ENCODE measurements at regions not wholly inside any gene's neighbourhood (a gene's known extent, or its start where the extent isn't known, plus 50 kb on each side); places are given as distances from the start of the nearest gene placed in this dataset.
"Not testable (repeated sequence)": the region's sequence is repeated elsewhere in the genome, so short reads cannot be mapped to it uniquely, and the experiment has no call there.

GRCh38 chrX:25503826-25504225, 488.1 kb upstream of the ARX start:
- in situ Hi-C loops (cut with HindIII; ENCODE audit: low sequenced_read_pairs) = no loop called here
- DNase-seq (ENCODE audit: low spot score) = no peak

- no peak for DNase-seq (ENCODE audit: low spot score)
- in situ Hi-C loops (cut with HindIII; ENCODE audit: low sequenced_read_pairs) = no loop called here
Measured at GRCh38 chrX:25507801-25508200, 492.0 kb upstream of the ARX start.

- DNase-seq (ENCODE audit: low spot score) = no peak
- in situ Hi-C loops (cut with HindIII; ENCODE audit: low sequenced_read_pairs) = no loop called here
Measured at GRCh38 chrX:25519258-25519657, 503.5 kb upstream of the ARX start.

GRCh38 chrX:25522443-25523010, 506.8 kb upstream of the ARX start:
- in situ Hi-C loops (cut with HindIII; ENCODE audit: low sequenced_read_pairs); DNase-seq (ENCODE audit: low spot score): not testable (repeated sequence)

- in situ Hi-C loops (cut with HindIII; ENCODE audit: low sequenced_read_pairs) = no loop called here
- peak; percentile 43 for DNase-seq (ENCODE audit: low spot score)
Measured at GRCh38 chrX:25523574-25524540, 508.1 kb upstream of the ARX start.

GRCh38 chrX:25527156-25527555, 511.4 kb upstream of the ARX start:
- in situ Hi-C loops (cut with HindIII; ENCODE audit: low sequenced_read_pairs) = no loop called here
- no peak for DNase-seq (ENCODE audit: low spot score)

GRCh38 chrX:25527596-25527995, 511.8 kb upstream of the ARX start:
- DNase-seq (ENCODE audit: low spot score) = no peak
- in situ Hi-C loops (cut with HindIII; ENCODE audit: low sequenced_read_pairs) = no loop called here

- DNase-seq (ENCODE audit: low spot score) = peak; percentile 8
- in situ Hi-C loops (cut with HindIII; ENCODE audit: low sequenced_read_pairs) = no loop called here
Measured at GRCh38 chrX:25531096-25531495, 515.3 kb upstream of the ARX start.

- in situ Hi-C loops (cut with HindIII; ENCODE audit: low sequenced_read_pairs) = no loop called here
- no peak for DNase-seq (ENCODE audit: low spot score)
Measured at GRCh38 chrX:25534091-25534490, 518.3 kb upstream of the ARX start.

- DNase-seq (ENCODE audit: low spot score) = no peak
- in situ Hi-C loops (cut with HindIII; ENCODE audit: low sequenced_read_pairs) = no loop called here
Measured at GRCh38 chrX:25536307-25536970, 520.7 kb upstream of the ARX start.

GRCh38 chrX:25537699-25538098, 521.9 kb upstream of the ARX start:
- in situ Hi-C loops (cut with HindIII; ENCODE audit: low sequenced_read_pairs) = no loop called here
- no peak for DNase-seq (ENCODE audit: low spot score)

- DNase-seq (ENCODE audit: low spot score) = no peak
- in situ Hi-C loops (cut with HindIII; ENCODE audit: low sequenced_read_pairs) = no loop called here
Measured at GRCh38 chrX:25544641-25545040, 528.9 kb upstream of the ARX start.

- no peak for DNase-seq (ENCODE audit: low spot score)
- in situ Hi-C loops (cut with HindIII; ENCODE audit: low sequenced_read_pairs) = no loop called here
Measured at GRCh38 chrX:25548811-25549210, 533.0 kb upstream of the ARX start.

- in situ Hi-C loops (cut with HindIII; ENCODE audit: low sequenced_read_pairs) = no loop called here
- DNase-seq (ENCODE audit: low spot score) = no peak
Measured at GRCh38 chrX:25555521-25555920, 539.8 kb upstream of the ARX start.

GRCh38 chrX:25558137-25558536, 542.4 kb upstream of the ARX start:
- in situ Hi-C loops (cut with HindIII; ENCODE audit: low sequenced_read_pairs) = no loop called here
- DNase-seq (ENCODE audit: low spot score) = no peak

- DNase-seq (ENCODE audit: low spot score) = no peak
- in situ Hi-C loops (cut with HindIII; ENCODE audit: low sequenced_read_pairs) = no loop called here
Measured at GRCh38 chrX:25561190-25561589, 545.4 kb upstream of the ARX start.

- in situ Hi-C loops (cut with HindIII; ENCODE audit: low sequenced_read_pairs) = no loop called here
Measured at GRCh38 chrX:25573631-25574030, 557.9 kb upstream of the ARX start.

GRCh38 chrX:25596921-25597320, 541.2 kb upstream of the MAGEB18 start:
- in situ Hi-C loops (cut with HindIII; ENCODE audit: low sequenced_read_pairs) = no loop called here
- DNase-seq (ENCODE audit: low spot score) = no peak

More at GRCh38 chrX:25573631-25574030, 557.9 kb upstream of the ARX start:
- DNase-seq (ENCODE audit: low spot score) = no peak

- no peak for DNase-seq (ENCODE audit: low spot score)
- in situ Hi-C loops (cut with HindIII; ENCODE audit: low sequenced_read_pairs) = no loop called here
Measured at GRCh38 chrX:25597551-25597950, 540.6 kb upstream of the MAGEB18 start.

GRCh38 chrX:25599061-25599460, 539.1 kb upstream of the MAGEB18 start:
- in situ Hi-C loops (cut with HindIII; ENCODE audit: low sequenced_read_pairs) = no loop called here
- DNase-seq (ENCODE audit: low spot score) = no peak

Measured in G401 (cell line).